ENCODE measurements at regions not wholly inside any gene's neighbourhood (a gene's known extent, or its start where the extent isn't known, plus 50 kb on each side); places are given as distances from the start of the nearest gene placed in this dataset.

DNA sequence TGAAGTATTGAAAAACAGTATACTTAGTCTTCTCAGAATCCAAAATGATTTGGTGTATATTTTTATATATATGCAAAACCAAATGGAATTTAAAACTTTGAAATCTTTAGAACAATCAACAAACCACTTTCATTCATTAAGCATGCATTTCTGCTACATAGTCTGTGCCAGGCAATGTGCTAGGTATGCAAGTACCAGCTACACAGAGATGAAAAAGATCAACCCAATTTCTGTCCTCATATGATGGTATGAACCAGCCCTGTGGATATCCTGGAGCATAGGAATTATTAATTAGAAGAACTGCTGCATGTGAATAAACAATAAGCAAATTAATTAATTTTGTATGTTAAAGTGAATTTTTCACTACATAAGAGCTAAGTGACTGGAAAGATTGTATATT is 51.2 kb upstream of the RTN4 start:
- Mint-ChIP-seq H3K9me3 (ENCODE audit: low read depth) (no peaks in the 10 kb centered on the region), H3K27ac (no peak overlapping the region), H3K27me3 (no peaks in the 10 kb centered on the region), H3K4me1 (ENCODE audit: low read depth) (no peaks in the 10 kb centered on the region), H3K4me3 (ENCODE audit: low read depth) (no peak overlapping the region), H3K36me3 (ENCODE audit: insufficient read depth) (no peaks in the 10 kb centered on the region)
- DNase-seq (ENCODE audit: low spot score, unreplicated experiment), result no peak
- TF ChIP-seq, protein P1, sequence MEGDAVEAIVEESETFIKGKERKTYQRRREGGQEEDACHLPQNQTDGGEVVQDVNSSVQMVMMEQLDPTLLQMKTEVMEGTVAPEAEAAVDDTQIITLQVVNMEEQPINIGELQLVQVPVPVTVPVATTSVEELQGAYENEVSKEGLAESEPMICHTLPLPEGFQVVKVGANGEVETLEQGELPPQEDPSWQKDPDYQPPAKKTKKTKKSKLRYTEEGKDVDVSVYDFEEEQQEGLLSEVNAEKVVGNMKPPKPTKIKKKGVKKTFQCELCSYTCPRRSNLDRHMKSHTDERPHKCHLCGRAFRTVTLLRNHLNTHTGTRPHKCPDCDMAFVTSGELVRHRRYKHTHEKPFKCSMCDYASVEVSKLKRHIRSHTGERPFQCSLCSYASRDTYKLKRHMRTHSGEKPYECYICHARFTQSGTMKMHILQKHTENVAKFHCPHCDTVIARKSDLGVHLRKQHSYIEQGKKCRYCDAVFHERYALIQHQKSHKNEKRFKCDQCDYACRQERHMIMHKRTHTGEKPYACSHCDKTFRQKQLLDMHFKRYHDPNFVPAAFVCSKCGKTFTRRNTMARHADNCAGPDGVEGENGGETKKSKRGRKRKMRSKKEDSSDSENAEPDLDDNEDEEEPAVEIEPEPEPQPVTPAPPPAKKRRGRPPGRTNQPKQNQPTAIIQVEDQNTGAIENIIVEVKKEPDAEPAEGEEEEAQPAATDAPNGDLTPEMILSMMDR (IDR thresholded peaks at IDR 0.05; ENCODE audit: unreplicated experiment), result no peak

DNA sequence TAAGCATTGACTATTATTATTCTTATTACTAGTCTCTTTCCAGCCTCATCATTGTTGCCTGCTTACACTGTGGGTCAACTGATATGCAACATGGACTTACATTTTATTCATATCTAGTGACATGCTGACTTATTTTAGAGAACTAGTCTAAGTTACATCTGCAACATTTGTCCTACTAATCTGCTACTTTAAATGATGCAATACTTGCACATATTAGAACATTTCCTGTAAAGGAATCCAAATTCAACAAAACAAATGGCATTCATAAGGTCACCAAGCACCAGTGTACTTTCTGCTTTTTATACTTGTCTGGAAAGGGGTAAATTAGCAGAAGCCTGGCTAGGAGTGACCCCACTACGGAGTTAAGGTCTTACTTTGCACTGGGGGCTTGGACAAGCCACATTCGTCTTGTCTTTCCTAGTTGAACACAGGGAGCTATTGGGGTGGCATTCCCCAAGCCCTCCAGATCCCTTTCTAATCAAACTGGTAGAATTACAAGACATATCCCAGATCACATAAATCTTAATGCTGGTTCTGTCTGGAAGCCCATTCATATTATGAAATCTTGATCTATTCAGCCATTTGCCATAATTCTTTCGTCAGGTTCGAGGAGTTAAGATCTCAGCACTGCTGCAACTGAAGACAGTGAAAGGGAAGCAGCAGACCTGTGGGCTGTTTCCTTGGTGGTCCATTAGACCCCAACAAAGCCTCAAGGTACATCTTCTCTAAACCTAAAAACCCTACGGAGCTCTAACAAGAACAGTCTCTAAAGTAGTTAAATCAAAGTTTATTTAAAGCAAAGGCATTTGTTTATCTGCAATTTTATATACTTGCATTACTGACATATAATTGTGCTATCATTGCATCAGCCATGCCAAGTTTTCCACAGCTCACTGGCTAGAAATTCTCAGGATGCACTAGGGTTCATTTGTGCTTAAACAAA is 49.9 kb upstream of the RTN4 start:
- Mint-ChIP-seq H3K4me3 (ENCODE audit: low read depth) (no peak overlapping the region), H3K4me1 (ENCODE audit: low read depth) (no peaks in the 10 kb centered on the region), H3K9me3 (ENCODE audit: low read depth) (no peaks in the 10 kb centered on the region), H3K36me3 (ENCODE audit: insufficient read depth) (no peaks in the 10 kb centered on the region), H3K27ac (no peak overlapping the region), H3K27me3 (no peaks in the 10 kb centered on the region)
- DNase-seq (ENCODE audit: low spot score, unreplicated experiment), result no peak
- TF ChIP-seq, protein P1 (IDR thresholded peaks at IDR 0.05; ENCODE audit: unreplicated experiment), result no peak

Data from progenitor cell of endocrine pancreas (in vitro differentiated cells).